Breast epithelium (tissue), 3 donors: ENCODE measurements at regions not wholly inside any gene's neighbourhood (a gene's known extent, or its start where the extent isn't known, plus 50 kb on each side); places are given as distances from the start of the nearest gene placed in this dataset.

Source experiments
- POLR2AphosphoS5 ChIP-seq, 3 donors: sonication (generic); formaldehyde crosslinking; IDR thresholded peaks; one replicate each; pipeline ENCODE4 v1.6.1; 2017; ENCODE audit warnings: antibody characterized with exemption in 3 of 3
- TF ChIP-seq, protein P1 (sequence below), 3 donors: fragments of 450-650 bp; IDR thresholded peaks; one replicate each; pipeline ENCODE4 v1.5.1; 2016 to 2017; ENCODE audit warnings: antibody characterized with exemption in 3 of 3, mild to moderate bottlenecking in 3 of 3, moderate library complexity in 3 of 3

GRCh38 chr5:167594750-167595149, 696.7 kb upstream of the WWC1 start:
- TF ChIP-seq, protein P1, sequence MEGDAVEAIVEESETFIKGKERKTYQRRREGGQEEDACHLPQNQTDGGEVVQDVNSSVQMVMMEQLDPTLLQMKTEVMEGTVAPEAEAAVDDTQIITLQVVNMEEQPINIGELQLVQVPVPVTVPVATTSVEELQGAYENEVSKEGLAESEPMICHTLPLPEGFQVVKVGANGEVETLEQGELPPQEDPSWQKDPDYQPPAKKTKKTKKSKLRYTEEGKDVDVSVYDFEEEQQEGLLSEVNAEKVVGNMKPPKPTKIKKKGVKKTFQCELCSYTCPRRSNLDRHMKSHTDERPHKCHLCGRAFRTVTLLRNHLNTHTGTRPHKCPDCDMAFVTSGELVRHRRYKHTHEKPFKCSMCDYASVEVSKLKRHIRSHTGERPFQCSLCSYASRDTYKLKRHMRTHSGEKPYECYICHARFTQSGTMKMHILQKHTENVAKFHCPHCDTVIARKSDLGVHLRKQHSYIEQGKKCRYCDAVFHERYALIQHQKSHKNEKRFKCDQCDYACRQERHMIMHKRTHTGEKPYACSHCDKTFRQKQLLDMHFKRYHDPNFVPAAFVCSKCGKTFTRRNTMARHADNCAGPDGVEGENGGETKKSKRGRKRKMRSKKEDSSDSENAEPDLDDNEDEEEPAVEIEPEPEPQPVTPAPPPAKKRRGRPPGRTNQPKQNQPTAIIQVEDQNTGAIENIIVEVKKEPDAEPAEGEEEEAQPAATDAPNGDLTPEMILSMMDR (IDR thresholded peaks at IDR 0.05), result no peak
- TF ChIP-seq POLR2AphosphoS5 (IDR thresholded peaks at IDR 0.05), result no peak
